Dermis blood vessel endothelial cell (primary cell): ENCODE measurements at regions not wholly inside any gene's neighbourhood (a gene's known extent, or its start where the extent isn't known, plus 50 kb on each side); places are given as distances from the start of the nearest gene placed in this dataset.
"Not testable (repeated sequence)": the region's sequence is repeated elsewhere in the genome, so short reads cannot be mapped to it uniquely, and the experiment has no call there.

ENCODE experiments used
- DNase-seq: peaks from one replicate; pipeline ENCODE4 v3.0.0; 2010

DNA sequence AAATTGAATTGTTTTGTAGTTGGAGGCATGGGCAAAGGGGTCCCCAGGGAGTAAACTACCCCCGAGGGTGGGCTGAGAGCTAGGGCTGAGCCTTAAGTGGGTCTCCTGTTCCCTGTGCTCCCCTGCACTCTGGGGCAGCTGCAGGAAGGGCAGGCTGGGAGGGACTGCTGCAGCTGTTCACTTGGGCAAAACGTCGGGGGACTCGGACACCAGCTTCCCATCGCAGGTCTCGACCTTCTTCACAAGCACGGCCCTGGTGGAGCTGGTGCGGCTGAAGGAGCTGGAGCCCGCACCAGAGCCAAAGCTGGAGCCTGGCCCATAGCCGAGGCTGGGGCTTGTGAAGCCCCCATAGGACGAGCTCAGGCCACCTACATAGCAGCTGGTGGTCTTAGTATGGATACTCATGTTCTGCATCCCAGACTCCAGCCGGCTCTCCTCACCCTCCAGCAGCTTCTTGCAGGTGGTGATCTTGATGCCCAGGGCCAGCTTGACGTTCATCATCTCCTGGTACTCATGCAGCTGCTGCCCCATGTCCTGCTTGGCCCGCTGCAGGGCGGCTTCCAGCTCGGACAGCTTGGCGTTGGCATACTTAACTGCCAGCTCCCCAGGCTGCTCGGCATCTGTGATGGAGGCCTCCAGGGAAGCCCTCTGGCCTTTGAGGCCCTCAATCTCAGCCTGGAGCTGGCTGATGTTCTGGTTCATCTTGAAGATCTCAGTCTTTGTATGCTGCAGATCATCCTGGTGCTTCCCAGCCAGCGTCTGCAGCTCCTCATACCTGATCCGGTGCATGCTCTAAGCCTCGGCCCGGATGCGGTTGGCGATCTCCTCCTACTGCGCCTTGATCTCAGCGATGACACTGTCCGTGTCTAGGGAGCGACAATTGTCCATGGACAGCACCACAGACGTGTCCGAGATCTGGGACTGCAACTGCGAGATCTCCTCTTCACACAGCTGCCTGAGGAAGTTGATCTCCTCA is 423.5 kb upstream of the ARPP21 start:
- no peak for DNase-seq

DNA sequence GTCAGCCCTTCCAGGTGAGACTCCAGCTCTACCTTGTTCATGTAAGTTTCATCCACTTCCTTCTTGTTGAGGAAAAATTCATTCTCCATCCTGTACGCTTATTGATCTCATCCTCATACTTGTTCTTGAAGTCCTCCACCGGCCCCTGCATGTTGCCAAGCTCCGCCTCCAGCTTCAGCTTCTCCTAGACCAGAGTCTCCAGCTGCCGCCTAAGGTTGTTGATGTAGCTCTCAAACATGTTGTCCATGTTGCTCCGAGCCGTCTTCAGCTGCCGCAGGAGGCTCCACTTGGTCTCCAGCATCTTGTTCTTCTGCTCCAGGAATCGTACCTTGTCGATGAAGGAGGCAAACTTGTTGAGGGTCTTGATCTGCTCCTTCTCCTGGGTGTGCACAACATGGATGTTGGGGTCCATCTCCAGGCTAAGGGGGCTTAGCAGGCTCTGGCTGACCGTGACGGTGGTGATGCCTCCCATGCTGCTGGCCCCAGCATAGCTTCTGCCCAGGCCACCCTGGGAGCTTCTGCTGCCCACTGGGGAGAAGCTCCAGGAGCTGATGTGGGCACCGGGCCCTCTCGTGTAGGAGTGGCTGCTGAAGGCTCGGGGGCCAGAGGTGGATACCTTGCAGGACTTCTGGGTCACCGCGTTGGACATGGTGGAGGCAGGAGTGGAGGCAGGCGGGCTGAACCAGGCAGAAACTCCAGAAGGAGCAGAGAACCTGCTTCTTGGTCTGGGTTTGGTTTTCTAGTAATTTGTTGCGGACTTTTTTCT is 422.6 kb upstream of the ARPP21 start:
- DNase-seq = no peak

DNA sequence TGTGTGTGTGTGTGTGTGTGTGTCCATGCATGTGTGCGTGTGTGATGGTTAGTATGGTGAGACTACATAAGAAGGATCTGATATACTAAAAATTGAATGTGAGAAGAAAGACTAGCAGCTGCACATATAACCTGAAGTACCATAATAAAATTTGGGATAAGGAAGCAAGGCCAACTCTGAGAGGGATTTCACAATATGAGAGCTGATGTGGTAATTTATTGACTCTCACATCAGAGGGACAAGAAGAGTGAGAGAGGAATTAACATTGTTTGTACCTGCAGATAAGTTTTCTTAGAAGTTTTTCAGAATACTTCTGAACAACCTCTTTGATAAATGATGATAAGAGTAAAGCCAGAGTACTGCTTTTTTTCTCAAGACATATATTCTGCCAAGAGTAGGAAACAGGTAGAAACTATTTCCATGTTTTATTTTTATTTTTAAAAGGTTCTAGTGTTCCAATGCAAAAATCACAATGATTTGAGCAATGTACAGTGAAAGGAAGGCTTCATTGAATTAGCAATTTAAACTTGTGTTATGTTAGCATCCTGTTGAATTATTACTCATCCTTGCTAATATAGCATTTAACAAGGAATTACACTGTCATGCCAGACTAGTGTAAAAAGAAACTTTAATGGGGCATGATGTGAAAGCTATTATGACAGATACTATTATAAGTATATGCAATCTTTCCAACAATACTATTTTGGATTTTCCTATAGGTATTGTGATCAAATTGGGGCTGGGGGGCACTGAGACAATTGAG is 415.5 kb upstream of the ARPP21 start:
- DNase-seq = no peak

DNA sequence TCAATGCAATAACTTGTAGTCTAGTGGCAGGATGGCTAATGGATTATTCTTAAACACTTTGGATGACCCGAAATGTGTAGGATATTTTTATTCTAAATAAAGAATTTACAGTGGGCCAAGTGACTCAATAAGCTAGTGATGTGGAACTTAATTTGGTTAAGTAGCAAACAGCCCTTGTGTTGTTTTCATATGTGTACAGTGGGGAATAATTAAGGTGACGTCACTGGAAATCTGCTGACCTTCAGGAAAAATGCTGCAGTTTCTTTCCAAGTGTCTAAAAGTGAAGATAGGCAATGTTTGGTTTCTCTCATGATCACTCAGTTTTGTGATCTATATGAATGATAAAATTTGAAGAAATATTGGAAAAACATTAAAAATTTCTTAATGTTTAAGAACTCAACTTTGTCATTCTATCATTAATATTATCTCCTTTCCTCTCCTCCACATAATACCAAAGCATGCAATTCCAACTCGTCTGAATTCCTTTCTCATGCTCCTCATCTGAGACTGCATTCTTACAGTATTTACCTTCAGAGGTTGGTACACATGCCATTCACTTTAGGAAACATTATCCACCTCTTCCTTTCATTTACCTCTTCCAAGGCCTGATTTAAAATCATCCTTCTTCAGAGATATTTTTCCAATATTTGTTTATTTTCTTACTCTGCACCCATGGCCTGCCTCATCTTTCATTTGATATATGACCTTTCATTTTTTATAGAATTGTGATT is 414.6 kb upstream of the ARPP21 start:
- DNase-seq = no peak

DNA sequence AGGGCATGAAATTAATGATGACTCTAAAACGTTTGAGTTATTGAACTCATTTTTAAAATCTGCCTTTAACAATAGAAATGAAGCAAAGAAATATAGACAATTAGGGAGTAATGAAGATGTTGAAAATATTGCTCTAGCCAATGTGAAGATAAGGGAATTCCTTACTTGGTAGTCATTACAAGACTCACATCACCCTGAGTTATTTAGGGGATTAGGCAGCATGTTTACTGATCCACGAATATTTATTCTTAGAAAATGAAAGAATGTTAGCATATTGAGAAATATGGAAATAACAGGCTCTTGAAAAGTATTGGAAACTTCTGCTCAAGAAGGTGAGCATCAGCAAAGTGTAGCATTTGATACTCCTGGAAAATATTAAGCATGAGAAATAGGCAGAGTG is 398.1 kb upstream of the ARPP21 start:
- DNase-seq = no peak

DNA sequence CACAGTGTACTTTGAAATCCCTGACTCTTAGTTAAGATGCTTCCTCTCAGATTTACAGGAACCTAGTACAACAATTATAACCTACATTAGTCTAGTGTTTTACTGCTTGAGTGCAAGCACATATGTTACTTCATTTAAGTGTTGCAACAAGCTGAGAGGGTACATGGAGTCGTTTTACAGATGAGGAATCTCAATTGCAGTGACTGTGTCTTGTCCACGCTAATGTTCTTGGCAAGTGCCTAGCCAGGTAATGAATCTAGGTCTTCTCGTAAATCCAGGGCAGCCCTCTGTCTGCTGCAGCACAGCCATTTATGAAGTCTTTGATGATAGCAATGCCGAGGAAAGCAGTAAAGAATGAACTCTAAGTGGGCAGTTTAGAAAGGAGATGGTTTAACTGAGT is 384.4 kb upstream of the ARPP21 start:
- DNase-seq = no peak

DNA sequence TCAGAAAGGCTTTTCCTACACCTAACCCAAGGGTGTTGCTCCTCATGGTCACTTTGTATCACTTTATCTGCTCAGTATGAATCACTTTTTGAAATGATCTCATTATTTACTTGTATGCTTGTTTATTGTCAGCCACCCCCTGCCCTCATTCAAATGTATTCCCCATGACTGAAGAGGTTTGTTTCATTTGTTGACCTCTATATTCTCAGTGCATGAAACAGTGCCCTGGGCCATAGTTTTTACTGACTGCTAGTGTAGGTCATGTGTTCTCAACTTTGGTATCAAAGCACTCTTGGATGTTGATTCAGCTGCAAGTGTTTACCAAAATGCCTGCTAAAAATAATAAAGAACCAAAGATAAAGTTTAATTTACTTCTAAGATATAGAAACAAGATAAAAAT is 381.7 kb upstream of the ARPP21 start:
- DNase-seq = no peak

DNA sequence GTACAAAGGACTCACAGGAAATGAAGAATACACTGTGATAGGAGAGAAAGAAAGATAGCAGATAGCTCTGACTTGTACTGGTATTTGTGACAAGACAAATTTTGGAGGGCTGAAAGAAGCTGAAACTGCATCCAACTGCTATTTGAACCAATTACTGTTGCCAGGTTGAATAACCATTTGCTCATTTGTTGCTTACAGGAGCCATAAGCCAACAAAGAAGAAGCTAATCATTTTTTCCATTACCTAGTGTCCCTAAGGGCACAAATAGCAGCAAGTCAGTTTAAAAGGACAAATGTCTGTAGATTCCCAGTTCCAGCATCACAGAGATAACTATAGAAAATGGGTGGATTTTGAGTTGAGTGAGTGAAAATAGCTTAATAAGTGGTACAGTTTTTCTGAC is 376.9 kb upstream of the ARPP21 start:
- DNase-seq = no peak

DNA sequence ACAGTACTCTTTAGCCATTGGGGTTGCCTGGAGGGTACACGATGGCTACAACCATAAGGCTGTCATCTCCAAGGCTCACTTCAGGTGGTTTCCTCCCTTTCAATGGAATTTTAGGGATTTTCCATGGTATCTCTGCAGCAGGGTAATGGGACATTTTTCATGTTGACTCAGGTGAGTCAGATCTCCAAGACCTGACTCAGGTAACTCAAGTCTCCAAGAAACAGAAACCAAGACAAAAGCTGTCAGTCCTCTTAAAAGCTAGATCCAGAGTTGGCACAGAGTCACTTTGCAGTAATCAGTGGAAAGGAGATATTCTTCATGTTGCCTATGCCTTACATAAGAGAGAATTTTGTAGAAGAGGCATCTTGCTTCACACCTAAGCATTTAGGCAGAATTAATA is 375.8 kb upstream of the ARPP21 start:
- DNase-seq = no peak

DNA sequence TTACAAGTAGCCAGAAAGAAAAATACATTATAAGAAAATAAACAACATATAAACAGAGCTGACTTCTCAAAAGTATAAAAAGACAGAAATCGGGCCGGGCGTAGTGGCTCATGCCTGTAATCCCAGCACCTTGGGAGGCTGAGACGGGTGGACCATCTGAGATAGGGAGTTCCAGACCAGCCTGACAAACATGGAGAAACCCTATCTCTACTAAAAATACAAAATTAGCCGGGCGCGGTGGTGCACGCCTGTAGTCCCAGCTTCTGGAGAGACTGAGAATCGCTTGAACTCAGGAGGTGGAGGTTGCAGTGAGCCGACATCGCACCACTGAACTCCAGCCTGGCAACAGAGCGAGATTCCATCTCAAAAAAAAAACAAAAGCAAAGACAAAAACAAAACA is 373.3 kb upstream of the ARPP21 start:
- DNase-seq = not testable (repeated sequence)

DNA sequence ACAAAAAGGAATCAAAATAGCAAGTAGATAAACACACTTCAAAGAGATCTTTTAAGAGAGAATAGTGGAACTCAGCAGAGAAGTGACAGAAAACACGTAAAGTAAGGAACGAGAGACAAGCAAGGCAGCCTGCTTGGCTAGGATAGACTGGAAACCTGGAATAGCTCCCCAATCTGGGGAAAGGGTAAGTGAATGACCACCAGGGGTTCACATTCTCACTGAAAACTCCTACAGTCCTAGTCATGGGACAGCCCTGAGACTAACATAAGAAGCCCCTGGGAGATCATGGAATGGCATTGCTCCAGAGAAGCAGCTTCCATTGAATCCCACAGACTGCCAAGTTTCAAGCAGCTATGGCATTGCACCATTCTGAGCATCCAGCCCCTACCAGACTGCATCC is 363.6 kb upstream of the ARPP21 start:
- DNase-seq = no peak

DNA sequence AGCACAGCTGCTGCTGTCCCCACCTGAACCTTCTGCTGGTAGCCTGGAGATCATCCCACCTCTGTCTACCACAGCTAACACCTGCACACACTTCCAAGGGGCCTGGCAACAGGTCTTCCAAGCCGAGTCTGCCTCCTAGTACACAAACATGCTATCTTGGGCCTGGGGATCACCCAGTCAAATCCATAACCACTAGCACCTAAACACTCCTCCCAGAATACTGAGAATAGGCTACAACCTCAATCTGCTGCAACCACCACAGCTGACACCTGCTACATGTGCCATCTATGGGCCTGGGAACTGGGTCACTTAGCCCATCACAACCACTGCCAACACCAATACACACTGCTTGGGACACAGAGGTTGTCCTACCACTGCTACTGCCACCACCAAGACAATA is 362.8 kb upstream of the ARPP21 start:
- DNase-seq = no peak

DNA sequence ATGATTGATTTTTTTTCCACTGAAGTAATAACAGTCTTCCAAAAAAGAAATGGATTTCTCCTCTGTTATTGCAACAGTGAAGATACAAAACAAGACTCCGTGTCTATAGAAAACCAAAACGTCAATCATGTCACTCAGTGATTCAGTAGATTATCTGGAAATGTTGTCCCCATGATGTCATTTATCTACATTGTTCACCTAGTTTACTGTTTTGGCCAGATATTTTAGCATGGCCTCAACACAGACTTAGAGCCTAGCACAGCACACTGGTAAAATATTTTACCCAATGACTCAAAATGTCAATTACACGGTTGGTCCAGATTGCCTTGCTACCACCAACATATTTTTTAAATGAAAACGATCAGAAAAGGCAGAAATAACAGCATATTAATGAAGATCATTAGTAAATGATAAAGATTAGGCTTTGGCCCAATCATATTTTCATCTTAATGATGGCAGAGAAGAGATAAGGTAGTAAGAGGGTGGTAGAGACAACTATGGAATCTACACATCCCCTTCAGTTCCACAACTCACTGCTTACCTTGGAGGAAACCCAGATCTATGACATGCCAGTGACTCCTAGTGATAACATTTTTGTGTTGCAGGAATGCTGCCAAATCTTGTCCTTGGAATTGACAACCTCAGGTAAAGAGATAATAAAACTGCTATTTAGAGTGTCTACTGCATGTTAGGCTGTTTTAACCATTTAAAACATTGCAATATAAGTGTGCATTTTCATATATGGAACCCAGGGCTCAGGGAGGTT is 347.7 kb upstream of the ARPP21 start:
- DNase-seq = no peak

DNA sequence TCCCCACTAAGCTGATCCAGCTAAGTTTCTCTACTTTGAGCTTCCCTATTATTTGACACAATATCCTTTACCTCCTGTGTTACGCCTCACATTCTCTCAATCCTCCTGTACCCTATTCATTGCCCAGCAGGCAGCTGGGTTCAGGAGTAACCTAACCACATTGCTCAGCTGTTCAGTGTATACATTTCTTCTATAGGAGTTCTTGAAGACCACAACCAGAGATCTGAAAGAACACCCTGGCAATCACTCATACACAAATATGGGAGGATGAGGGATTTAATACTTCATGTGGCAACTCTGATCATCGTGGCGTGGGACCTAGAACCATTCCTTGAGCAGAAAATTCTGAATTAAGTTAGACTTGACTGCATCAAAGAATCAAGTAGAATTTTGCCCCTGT is 346.8 kb upstream of the ARPP21 start:
- no peak for DNase-seq

DNA sequence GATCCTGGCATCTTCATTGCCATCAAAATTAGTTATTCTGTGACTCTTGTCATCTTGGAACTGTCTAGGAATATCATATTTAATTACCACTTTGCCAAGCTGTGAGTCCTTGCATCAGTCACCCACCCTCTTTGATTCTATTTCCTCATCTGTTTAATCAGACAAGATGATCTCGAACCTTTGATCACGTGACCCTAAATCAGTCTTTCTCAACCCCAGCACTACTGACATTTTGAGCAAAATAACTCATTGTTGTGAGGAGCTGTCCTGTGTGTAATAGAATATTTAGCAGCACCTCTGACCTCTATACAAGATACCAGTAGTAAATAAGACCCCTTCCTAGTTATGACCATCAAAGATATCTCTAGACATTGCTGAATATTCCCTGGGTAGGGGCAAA is 343.4 kb upstream of the ARPP21 start:
- no peak for DNase-seq

DNA sequence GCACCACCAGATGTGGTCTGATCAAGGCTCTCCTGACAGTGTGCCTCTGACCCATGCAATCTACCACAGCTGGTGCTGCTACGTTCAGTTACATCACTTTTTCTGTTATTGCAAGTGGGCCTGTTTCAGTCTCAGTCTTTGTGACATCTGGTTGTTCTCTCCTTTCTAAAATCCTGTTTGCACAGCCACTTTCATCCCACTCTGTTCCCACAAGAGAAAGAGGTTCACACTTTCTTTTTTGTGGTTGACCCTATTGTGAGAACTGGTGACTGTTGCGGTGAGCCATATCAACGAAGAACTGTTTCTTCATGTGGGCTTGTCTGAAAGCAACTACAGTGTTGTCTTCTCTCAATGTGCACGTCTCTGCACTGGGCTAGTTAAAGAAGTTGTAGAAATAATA is 342.8 kb upstream of the ARPP21 start:
- DNase-seq = no peak

DNA sequence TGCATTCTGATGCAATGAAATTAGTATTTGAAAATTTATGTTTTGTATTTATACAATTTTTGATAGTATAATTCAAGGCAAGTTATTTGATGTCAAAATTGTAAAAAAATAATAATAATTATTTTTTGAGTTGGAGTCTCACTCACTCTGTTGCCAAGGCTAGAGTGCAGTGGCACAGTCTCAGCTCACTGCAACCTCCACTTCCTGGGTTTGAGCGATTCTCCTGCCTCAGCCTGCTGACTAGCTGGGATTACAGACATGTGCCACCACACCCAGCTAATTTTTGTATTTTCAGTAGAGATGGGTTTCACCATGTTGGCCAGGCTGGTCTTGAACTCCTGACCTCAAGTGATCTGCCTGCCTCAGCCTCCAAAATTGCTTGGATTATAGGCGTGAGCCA is 342.4 kb upstream of the ARPP21 start:
- DNase-seq = not testable (repeated sequence)

DNA sequence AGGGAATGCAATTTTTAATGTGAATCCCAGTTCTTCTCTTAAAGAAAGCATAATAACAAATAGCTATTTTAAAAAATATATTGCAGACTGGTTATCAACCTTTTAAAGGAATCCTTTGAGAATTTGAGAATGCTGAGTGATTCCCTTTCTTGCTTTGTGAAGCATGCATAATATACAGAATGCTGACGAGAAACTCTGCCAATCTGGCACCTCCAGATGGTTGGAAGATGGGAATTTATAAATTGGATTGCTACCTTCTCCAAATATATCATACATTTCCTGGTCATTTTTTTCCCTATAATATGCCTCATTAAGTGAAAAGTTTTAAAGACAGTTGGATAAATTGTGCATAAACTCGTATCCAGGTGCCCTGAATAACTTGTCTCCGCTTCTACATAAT is 333.9 kb upstream of the ARPP21 start:
- no peak for DNase-seq

DNA sequence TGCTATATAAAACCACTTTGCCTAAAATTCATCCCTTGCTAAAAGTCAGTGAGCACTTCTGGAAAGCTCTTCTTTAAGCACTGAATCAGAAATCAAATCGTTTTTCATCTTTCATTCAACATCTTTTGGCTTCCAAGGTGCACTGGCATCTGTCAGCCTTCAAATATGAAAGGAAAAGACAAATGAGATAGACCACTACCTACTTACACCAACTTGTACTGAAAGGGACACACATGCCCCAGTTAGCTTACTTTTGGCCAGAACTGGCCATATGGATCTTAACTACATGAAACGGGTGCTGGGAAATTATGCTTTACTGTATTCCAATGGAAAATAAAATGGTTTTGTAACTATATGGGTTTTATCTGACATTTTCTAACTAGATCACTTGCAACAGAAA is 332.0 kb upstream of the ARPP21 start:
- DNase-seq = no peak

DNA sequence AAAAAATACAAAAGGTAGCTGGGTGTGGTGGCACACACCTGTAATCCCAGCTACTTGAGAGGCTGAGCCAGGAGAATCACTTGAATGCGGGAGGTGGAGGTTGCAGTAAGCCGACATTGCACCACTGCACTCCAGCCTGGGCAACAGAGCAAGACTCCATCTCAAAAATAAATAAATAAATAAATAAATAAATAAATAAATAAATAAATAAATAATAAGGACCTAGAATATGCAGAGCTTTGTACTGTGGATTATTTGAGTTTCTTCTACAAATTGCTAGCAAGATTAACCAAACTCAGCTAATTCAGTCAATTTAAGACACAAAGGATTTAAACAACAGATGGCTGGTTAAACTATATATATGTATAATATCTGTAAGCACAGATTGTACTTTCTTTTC is 322.5 kb upstream of the ARPP21 start:
- DNase-seq = not testable (repeated sequence)

DNA sequence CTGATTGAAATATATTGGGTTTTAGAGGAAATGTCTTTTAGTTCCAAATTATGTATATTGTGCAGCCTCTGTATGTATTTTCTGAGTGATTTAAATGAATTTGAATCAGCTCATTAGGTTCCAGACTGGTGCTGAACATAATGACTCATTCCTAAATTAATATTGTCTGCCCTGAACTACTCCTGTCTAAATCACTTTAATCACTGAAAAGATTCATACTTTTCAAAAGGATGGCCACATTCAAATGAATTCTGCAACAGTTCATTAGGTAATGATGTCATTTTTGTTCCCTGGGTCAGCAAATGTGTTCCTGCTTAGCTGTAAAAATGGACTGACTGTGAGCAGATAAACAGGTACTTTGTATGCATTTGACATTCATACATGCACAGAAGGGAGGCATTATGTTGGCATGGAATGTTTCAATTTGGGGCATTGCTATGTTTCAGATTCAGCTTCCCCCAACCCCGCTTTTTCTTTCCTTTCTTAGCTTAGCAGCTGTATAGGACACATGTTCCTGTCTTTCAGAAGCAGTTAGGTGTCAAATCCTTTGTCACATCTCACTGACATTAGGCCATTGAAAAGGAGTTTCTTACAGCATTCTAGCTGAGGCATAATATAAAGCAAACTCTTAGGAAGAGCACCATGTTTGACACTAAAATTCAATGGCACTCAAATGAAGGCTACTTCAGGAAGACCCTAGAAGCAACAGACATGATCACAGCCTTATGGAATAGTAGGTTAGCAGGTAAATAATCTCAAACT is 318.5 kb upstream of the ARPP21 start:
- DNase-seq = no peak
